AG20443 (cell line): ENCODE measurements at regions not wholly inside any gene's neighbourhood (a gene's known extent, or its start where the extent isn't known, plus 50 kb on each side); places are given as distances from the start of the nearest gene placed in this dataset.

Source experiments
- DNase-seq: peaks from one replicate; pipeline ENCODE4 v3.0.0; 2012; ENCODE audit warnings: low spot score, mixed read lengths

DNA sequence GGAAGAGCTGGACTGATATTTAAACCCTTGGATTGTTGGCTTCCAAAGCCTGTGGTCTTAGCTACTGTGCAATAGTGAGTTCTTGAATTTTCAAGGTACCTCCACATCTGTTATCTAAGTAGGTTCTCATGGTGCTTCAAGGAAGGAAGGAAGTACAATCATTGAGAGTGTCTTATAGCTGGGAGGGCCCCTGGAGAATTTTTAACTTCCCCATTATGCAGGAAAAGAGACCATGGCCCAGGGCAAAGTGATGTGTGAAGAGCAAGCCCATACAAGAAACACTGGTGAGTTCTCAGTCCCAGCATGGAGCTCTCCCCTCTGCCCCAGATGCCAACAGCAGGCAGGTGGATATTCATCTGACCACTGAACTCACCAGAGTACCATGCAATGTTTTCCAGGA is 169.0 kb upstream of the IRX6 start:
- no peak for DNase-seq

DNA sequence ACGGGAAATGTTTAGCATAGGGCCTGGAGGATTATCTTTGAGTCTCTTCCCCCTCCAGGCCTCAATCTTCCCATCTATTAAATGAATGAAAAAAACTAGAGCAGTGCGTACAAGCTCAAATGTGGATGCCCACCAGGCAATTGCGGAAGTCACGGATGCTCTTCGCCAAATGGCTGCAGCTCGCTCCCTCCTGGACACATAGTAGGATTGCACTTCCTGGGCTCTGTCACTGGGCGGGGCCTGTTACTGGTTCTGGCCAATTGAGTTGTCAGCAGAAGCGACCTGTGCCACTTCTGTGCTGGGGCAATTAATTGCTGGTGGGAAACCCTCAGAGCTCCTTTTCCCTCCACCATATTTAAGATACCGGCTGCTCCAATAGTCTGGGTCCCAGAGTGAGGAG is 168.2 kb upstream of the IRX6 start:
- no peak for DNase-seq

DNA sequence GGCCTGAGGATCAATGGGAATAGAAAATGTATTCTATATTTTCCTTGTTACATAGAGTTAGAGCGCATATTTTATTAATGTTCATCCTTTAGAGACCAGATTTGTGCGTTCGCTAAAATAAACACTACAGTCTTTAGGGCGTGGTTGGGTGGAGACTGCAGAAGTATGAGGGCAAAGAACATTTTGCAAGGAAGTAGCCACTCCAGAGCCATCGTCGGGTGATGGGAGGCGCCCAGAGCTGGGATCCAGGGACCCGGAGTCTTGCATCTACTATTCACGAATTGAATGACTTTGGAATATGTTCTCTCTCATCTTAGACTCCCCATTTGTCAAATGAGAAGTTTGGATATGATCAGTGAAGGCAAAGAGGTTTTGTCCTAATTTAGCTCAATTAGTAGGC is 154.2 kb upstream of the IRX6 start:
- DNase-seq = no peak

DNA sequence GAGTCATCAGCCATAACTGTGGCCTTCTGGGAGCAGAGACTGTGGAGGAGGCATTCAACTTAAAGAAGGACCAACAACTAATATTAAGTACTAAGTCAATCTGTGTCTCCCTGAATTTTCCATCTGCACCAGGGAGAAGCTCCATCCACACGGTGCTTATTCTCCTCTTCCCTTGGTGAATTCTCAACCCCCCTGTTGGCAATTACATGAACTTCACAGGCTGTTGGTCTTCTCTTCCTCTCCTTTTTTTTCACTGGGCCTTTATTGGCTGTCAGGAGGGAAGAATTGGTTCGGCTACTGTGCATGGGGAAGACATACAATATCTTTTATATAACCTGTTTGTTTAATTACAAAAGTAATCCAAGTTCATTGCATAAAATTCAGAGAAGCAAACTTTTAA is 152.8 kb upstream of the IRX6 start:
- no peak for DNase-seq

DNA sequence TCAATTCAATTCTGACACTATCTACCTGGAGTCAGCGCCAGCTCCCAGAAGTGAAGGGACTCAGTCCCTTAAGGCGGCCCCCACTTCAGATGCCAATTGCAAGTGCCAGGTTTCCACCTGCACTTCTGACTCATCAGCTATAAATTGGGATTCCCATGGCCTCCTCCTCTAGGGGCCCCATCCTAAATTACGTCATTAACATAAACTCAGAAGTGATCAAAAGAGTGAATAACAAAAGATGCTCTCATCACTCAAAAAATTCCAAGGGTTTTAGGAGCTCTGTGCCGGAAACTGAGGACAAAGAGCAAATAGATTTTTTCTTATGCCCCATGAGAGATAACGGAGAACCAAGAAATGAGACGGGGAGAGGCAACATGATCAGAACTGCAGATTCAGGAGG is 148.6 kb upstream of the IRX6 start:
- no peak for DNase-seq

DNA sequence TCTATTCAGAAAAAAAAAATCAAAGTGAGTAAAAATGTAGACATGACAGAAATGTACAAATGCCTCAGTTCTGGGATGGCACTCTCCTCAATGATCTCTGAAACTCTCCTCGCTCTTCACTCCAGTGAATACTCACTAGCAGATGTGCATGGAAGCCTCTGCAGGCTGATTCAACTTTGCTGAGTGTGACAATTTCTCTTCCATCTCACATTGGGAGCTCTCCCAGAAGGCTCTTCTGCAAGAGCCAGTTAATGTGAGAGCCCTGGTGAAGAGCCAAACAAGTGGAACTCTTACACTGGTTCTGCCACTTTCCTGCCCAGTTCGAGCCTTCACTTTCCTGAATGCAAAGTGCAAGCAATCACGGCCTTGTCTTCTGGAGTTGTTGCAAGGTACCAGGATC is 147.1 kb upstream of the IRX6 start:
- DNase-seq = no peak

DNA sequence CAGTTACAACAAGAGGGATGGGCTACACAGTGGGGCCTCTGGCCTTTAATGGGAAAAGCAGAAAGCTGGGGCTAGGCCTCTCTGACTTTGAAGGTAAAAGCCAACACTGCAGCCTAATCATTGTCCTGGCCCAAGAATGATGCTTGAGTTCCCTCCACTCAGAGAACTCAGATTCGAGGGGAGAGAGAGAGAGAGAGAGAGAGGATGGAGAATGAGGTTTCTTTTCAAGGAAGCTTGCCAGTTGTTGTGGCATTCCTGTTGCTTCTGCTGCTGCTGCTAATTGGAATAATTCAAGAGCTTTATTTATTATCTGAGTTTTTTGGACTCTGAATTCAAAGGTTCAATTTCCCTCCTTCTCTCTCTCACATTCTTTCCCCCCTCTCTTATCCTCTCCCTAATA is 144.6 kb upstream of the IRX6 start:
- no peak for DNase-seq

DNA sequence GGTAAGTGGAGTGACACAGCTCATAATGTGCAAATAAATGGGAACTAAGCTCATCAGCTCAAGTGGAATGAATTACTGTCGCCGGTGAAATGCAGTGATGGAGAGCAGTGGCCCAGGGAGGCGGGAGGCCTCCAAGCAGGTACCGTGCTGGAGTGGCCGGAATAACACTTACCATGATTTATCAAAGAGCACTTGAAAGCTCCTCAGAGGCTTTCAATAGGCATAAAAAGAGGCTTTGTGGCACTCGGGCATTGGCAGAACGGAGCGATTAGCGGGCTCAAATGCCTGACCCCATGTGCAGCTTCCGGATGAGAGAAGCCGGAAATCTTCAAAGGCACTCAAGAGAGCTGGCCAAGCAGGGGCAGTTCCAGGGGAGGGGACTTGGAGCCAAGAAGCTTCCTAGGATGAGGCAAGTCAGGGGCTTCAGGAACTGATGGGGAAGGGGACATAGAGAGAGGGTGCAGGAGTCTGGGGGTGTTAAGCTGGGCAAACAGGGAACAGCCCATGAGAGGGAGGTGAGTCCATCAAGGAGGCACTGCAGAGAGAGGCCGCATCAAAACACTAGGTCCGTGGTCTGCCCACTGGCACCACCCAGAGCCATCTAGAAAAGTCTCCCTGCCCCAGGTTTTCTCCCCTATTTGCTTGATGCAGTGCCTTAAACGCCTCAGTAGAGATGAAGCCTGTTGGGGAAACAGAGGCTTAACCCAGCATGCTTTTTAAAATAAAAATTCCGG is 144.0 kb upstream of the IRX6 start:
- DNase-seq = no peak

DNA sequence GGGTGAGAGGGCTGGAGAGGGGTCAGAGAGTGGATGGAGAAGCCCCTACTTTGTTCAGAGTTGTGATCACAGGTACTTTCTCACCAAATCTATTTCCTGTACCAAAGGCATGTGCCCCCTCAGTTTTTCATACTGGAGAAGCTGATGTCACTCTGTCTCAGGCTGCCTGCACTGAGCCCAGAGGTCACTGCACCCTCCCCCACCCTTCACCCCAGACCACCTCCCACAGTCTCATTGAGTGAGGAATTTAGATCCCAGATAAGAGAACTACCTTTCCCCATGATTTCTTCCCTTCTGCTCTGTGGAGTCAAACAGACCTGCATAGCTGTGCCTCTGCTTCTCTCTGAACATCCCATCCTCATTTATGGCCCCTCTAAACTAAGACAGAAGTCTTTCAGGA is 140.0 kb upstream of the IRX6 start:
- DNase-seq = no peak

DNA sequence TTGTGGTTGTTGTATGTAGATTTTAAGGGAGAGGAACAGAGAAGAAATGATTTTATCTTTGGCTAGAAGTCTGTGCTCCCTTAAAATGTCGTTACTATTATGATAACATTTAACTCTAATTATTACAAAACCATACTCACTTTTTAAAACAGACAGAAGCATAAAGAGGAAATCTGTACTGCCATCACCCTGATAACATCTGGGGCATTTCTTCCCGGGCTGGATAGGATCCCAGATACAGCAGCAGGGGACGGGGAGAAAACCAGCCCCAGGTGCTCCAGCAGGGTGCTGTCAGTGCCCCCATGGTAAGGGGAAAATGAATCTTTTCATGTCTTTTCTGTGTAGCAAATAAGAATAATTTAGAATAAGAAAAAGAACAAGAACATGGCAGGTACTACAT is 139.4 kb upstream of the IRX6 start:
- no peak for DNase-seq

DNA sequence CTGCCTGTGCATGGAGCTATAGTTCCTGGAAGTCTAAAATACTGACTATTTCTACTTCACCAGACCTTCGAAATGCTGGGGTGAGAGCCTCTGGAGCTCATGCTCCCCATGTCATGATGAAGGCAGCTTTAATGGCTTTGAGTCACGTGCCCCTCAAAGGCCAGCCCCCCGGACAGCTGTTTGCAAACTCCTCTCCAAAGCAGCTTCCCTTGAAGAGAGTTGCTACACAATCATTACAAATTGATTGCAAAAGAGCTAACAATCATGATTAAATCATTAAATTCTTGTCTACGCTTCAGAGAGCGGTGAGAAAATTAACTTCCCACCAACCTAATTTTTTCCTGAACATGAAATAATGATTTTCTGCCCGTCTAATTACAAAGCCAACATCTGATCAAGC is 134.8 kb upstream of the IRX6 start:
- DNase-seq = no peak

DNA sequence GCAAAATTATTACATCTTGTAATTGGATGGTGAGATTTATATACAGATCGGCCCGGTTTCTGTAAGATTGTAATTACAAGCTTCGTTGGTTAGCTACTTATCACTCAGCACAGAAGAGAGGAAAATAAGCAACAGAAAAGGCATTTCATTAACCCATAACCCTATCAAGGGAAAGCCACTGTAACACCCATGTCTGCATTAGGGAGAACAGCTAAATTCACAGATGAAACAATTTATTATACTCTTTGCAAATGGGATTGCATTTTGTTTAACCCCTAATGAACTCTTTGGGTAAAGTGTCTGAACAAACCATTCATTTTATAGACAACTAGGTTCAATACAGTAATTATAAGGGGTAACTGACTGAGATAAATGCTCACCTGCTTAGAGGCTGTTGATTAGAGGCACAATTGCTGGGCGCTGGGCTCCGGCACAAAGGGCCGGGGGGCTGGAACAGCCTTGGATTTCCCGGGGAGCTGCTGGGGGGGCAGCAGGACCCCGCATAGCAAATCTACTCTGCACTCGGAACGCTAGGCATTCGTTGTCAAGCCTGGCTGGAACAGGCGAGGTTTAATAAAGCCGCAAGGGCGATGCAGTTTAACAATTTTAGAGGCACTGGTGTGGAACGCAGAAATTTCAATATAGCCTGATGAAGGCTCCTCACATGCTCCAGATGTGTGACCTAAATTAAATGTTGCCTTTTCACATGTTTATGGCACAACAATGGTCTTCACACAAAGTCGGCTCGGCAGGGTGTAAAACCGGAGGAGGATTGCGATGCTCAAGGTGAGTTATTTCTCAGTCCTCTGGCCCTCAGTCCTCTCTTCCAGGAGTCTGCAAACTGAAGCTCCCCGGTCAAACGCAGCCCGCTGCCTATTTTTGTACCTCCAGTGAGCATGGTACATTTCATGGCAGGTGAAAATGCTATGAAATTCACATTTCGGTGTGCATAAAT is 134.0 kb upstream of the IRX6 start:
- DNase-seq = no peak

DNA sequence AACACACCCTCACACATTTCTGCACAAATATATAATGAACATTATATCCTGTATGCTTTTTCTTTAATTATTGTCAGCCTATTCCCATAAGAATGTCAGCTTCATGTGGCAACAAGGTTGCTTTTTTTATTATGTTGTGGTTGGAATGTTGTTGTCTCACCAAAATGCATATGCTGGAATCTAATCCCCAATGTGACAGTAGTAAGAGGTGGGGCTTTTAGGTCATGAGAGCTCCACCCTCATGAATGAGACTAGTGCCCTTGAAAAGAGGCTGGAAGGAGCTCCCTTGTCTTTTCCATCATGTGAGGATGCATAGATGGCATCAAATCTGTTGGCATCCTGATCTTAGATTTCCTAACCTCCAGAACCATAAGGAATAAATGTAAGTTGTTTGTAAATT is 131.3 kb upstream of the IRX6 start:
- no peak for DNase-seq

DNA sequence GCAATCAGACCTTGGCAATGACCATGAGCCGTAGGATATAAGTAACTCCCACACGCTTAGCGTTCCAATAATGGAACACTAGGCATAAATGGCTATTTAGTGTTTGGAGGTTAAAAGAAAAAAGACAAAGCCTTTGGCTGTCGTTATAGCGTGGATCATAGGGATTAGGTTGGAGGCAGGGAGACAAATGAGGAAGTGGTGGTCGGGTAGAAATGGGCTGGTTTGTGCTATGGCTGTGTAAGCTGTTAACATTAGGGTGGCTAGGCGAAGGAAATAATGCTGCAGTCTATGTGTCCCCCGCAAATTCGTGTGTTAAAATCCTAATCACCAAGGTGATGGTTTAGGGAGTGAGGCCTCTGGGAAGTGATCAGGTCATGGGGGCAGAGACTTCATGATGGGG is 120.4 kb upstream of the IRX6 start:
- DNase-seq = no peak

DNA sequence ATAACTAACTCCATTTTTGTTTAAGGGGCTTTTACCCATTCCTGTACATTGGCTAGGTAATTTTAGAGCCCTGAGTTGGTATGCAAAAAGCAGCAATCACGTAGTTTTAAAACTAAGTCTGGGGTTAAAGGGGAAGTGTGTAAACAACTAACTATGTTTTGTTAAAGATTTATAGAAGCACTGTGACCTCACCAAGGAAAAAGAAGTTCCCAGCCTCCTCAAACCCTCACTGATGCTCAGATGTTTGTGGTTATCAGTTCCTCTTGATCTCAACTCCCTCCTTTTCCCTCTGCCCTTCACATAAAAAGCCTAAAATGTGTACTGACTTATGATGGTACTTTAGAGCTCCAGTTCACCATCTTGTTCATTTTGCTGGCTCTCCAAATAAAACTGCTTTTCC is 119.9 kb upstream of the IRX6 start:
- no peak for DNase-seq

DNA sequence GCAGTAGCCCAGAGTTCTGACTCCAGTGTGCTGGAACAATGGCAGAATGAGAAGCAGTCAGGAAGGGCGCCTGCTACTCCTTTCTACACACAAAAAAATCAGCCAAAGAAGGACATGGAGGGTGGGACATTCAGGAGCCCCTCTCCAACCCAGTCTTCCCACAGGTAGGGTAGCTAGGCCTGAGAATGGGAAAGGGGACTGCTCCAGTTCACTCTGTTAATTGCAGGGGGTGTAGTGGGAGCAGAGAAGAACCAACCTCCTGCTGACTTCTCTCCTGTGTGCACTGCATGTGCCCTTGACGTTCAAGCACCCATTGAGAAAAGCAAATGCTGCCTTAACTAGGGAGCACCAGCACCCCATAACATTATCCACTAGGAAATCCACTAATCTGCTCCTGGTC is 119.1 kb upstream of the IRX6 start:
- no peak for DNase-seq

DNA sequence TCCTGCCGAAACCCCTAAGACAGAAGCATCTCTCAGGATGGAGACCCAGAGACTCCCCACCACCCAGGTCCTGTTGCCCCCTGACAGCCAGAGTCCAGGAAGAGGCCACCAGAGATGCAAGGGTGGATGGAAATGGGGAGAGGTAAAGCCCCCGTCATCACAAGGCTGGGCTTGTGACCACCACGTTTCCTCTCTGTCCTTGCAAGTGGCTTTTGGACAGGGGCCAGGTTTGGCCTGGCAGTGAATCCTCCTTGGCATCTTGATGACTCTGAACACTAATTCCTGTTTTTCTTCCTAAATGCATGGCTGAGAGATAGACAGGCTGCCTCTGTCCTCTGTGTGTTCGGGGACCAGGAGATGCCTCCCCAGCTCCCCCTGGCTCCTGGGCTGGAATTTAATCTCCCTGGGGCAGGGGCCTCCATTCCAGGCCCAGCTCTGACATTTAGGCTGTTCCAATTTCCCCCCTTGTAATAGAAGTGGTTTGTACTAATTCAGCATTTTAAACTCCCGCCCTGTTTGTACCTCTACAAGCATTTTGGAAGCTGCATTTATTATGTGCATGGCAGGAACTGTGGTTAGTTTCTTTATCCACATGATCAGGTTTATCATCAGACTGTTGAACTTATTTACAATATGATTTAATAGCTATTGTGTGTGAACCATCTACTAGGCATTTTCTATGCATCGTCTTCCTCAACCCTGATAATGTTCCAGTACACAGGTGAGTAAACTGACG is 116.1 kb upstream of the IRX6 start:
- DNase-seq = no peak

DNA sequence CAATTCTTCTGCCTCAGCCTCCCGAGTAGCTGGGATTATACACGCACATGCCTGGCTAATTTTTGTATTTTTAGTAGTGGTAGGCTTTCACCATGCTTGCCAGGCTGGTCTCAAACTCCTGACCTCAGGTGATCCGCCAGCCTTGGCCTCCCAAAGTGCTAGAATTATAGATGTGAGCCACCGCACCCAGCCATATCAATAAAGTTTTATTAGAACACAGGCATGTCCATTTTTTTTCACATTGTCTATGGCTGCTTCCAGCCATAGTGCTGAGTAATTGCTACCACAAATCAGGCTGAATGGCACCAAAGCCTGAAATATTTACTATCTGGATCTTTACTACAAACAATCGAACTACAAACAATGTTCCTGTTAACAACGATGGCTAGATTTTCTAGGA is 114.4 kb upstream of the IRX6 start:
- no peak for DNase-seq

DNA sequence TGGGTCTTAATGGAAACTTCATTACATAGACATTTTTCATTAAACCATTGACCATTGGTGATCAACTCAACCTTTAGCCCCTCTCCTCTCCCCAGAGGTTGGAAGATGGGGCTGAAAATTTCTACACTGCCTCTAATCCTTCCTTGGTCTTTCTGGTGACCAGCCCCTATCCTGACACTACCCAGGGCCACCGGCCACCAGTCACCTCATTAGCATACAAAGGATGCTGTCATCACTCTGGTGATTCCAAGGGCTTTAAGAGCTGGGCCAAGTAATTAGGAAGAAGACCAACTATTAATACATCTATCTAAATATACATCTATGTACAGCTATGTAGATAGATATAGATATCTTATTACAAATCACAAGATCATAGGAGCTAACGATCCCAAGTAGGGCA is 111.2 kb upstream of the IRX6 start:
- no peak for DNase-seq

DNA sequence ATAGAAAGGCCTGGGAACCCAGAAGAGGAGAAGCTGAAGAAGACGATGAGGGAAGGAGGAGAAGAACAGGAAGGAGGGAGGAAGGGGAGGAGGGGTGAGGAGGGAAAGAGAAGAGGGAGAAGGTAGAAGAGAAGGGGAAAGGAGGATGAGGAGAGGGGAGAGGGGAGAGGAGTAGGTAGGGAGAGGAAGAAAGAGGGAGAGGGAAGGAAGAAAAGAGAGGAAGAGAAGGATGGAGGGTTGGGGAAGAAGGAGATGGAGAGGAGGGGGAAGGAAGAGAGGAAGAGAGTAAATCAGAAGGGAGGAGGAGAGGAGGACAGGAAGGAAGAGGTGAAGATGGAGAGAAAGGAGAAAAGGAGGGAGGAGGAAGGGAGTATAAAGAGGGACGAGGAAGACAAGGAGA is 109.6 kb upstream of the IRX6 start:
- DNase-seq = no peak

DNA sequence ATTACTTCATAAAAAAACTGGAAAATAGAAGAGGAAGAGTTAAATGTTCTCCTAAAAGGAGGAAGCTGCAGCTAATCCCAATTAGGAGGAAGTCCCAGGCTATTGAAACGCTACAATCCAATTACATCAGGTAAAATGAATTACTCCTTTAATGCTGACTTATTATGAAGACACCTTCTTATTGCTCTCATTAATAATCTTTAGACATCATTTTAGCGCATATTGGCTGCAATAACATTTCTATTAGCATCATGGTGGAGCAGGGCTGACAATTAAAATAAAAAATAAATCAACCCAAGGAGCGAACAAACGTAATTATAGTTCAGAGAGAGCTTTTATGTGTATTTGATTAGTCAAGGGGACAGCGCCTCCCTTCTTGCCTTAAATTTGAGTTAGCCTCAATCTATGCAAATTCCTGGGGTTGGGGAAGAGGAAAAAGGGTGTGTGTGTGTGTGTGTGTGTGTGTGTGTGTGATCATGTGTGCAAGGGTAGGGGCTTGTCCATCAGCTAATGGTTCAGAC is 109.0 kb upstream of the IRX6 start:
- no peak for DNase-seq

DNA sequence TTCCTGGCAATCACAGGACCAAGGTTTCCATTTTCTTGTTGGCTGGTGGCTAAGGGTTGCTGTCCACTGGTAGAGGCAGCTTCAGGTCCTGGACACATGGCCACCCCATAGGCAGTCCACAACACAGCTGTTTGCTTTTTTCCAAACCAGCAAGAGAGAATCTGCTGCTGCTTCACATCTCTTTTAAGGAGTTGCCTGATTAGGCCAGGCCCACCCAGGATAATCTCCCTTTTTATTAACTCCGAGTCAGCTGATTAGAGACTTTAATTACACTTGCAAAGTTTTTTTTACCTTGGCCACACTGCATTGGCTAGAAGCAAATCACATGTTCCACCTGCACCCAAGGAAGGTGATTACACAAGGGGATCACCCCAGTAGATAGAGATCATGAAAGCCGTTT is 106.6 kb upstream of the IRX6 start:
- no peak for DNase-seq

DNA sequence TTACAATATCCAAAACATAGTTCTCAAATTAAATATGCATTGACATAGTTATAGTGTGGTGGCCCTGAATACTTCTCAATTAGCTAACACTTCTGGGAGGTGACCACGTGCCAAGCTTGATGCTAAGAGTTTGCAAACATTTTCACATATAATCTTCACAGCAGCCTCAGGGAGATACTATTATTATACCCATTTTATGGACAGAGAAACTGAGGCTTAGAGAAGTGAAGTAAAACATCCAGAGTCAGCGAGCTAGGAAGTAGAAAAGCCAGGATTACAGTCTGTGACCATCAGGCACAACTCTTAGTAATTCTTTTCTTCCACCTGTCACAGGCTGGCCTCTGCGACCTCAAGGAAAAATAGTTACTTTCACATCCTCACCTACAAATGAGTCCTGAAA is 102.2 kb upstream of the IRX6 start:
- no peak for DNase-seq
